GF-D8 (cell line): ENCODE measurements at regions not wholly inside any gene's neighbourhood (a gene's known extent, or its start where the extent isn't known, plus 50 kb on each side); places are given as distances from the start of the nearest gene placed in this dataset.
"Not testable (repeated sequence)": the region's sequence is repeated elsewhere in the genome, so short reads cannot be mapped to it uniquely, and the experiment has no call there.

Experiments
- DNase-seq: peaks from one replicate; lab custom pipeline; 2025; lab: John Stamatoyannopoulos, UW

- DNase-seq, result no peak
These were observed 1548.3 kb upstream of the SLC10A2 start for GRCh38 chr13:104614361-104615145.

GRCh38 chr13:104608331-104608730, 1542.1 kb upstream of the SLC10A2 start:
- DNase-seq, result no peak

- DNase-seq, result not testable (repeated sequence)
These were observed 1539.2 kb upstream of the SLC10A2 start for GRCh38 chr13:104605435-104605834.

DNA sequence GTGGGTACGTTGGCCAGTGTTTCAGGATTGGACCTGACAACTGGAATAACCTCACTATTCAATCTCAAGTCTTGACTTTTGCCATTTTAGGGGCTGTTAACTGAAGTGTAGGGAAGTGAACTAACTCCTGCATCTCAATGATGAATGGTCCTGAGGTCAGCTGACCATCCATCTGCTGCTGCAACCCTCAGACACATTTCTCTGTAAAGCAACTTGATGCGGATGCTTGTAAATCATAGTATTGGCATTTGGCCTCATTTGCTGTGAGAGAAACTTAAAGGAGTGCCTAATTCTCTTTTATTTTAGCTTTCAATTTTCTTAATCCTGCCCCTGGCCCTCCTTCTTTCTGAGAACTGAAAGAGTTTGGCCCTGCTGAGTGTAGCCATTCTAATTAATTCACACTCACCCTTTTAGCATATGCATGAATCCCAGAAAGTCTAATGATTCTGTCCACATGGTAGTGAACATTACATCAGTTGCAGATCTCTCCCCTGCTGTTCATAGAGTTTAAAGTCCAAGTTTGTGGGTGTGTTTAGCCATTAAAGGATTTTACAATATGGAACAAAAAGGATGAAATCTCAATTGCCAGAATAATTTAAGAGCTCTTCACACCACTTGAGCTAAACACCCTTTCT, 1531.4 kb upstream of the SLC10A2 start:
- no peak for DNase-seq

GRCh38 chr13:104595511-104595910, 1529.3 kb upstream of the SLC10A2 start:
- DNase-seq, result no peak

DNA sequence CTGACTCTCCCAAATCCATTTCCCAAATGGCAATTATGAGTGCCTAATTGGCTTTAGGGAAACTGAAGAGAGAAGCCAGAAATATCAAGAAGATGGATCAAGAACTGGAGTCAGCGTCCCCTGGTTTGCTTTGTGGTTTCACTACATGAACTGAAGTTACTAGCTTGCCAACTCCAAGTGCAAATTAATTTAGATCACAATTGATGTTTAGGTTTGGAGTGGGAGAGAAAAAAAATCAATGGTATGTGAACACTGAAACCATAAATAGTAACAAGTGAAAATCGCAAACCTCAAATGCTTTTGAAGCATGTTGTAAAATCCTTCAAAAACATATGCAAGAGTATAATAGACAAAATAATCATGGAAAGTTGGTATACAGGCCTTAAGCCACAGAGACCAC, 1528.6 kb upstream of the SLC10A2 start:
- DNase-seq, result no peak

- no peak for DNase-seq
These were observed 1527.5 kb upstream of the SLC10A2 start for GRCh38 chr13:104593693-104594092.

- DNase-seq, result no peak
These were observed 1527.0 kb upstream of the SLC10A2 start for GRCh38 chr13:104593251-104593576.

GRCh38 chr13:104592545-104593250, 1526.5 kb upstream of the SLC10A2 start:
- DNase-seq, result no peak

GRCh38 chr13:104592127-104592526, 1525.9 kb upstream of the SLC10A2 start:
- DNase-seq, result no peak

DNA sequence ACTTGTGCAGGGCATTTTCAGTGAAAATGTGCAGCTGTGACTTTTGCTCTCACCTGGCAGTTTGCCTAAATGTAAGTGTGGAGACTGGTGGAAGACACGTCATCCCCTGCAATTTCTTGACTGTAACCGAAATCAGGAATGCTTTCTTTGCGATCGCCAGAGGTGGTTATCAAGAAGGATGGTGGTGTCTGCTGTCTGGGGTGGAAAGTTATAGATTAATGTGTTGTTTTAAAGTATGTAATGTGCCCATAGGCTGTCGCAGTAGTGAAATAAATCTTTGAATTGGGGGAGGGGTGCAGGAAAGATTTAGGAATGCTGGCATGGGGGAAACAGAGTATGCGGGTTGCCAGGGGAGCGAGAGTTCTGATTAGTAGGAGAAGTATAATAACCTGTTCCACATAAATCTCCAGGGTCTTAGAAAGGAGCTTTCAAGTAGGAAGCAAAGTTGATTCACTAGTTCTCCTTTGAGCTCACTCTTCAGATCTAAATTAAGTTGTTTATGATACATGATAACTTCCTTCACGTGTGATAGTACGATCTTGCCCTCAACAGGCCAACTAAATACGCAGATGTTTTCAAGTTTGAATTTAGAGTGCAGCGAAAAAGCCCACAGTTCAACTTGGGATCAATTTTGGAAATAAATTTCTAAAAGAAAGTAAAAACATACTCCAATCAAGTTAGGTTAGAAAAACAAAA, 1520.0 kb upstream of the SLC10A2 start:
- no peak for DNase-seq

- DNase-seq, result no peak
These were observed 1518.3 kb upstream of the SLC10A2 start for GRCh38 chr13:104584481-104584880.

DNA sequence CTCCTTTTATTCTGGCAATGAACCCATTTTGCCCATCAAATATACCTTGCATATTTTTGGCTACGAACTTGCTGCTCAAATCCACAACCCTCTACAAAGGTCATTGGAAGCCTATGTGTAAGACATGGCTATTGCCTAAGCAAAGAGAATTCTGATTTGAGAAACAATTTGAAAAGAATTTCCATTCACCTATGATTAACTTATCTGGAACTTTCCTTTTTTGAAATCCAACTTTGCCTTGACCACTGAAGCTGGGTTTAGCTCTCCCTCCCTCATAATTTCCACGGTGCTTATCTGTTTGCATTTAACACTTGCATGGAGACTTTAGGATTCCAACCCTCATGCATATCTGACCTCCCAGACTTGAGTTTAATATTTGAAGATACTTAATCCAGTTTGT, 1514.7 kb upstream of the SLC10A2 start:
- no peak for DNase-seq

DNA sequence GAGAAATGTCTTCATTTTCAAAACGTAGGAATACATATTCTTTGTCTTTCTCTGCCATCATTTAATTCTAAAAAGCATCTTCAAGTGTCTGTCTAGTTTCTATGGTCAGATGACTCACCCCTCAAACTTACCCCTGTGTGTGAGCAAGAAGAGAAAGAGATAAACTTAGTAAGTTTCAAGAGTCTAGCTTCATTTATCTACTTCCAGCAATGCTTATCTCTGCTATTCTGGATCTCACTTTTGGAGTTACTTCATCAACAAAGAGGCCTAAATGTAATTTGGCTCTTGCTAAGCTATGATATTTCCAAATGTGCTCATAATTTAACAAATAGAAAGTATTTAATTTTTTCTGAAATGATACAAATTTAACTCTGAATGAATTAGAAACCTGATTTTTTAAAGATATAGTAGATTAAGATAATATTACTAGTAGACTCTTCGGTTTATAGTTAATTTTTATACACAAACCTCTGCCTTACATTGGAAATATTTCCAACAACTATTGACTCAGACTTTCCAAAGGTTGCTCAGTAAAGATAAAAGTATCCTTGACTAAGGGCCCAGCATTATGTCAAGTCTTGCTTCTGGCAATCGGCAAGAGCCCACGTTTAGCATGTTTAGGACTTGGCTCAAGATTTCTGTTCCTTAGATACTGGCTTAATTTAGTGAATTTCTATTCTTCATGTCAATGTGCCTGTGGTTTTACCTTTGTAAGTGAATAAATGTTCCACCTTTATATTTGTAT, 1511.0 kb upstream of the SLC10A2 start:
- no peak for DNase-seq

- no peak for DNase-seq
These were observed 1505.6 kb upstream of the SLC10A2 start for GRCh38 chr13:104571893-104572229.

DNA sequence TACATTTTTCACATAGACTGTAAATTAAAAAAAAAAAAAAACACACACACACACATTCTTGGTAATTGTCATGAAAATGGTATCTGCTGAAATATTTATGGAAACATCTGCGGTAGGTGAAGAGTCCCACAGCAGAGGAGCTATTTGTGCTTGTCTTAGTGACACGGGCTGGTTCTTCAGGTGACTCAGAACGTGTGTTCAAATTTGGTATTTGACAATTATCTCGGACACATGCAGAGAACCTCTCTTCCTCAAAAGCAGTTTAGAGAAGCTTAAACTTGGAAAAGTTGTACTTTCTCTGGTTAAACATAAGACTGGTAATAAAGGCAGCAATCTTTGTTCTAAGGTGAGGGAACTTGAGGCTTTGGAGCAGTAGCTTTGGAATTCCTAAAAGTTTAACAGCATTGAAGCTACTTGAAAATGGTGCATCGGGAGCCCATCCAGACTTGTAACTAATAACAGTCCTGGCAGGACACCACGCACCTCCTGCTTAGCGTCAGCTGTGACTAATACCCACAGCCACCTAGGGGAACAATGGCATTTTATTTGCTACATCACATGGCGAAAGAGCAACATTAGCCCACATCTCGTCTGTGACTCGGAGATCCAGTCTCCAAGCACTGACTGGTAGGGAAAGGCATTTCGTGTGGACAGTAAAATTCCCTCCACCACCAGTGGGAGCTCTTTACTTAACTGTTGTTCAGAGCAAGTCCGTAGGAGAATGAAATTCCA, 1505.1 kb upstream of the SLC10A2 start:
- peak; percentile 6 for DNase-seq

GRCh38 chr13:104567114-104567513, 1500.9 kb upstream of the SLC10A2 start:
- no peak for DNase-seq

DNA sequence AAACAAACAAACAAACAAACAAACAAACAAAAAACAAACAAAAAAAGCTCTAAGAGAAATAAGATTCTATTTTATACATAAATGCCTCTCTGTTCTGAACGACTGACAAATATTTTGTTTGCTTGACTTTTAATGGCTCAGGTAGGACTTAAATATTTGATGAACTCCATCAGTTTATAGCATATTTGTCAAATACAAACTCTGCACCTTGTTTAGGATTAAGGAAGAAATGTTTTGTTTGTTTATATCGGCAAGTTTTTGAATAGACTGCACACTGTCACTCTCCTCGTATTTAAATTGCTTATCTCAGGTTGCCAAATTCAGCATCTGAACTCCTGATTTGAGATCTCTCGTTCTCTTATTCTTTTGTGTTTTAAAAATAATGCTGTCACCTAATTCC, 1499.7 kb upstream of the SLC10A2 start:
- DNase-seq, result no peak

- no peak for DNase-seq
These were observed 1487.7 kb upstream of the SLC10A2 start for GRCh38 chr13:104553896-104554295.

DNA sequence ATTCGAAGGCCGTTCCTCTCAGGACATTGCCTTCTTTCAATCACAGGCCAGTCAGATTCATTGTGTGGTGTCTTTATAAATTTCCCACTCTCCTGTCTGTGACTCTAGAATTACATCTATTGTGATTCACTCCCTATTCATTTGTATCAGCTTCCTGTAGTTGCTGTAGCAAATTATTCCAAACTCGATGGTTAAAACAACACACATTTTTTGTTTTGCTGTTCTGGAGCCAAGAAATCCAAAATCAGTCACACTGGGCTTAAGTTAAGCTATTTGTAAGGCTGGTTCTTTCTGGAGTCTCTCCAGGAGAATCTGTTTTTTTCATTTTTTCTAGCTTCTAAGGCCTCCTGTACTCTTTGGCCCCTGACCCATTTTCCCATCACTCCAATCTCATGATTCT, 1487.0 kb upstream of the SLC10A2 start:
- DNase-seq, result no peak

GRCh38 chr13:104534847-104535246, 1468.6 kb upstream of the SLC10A2 start:
- no peak for DNase-seq
